BJ (cell line): ENCODE measurements at regions not wholly inside any gene's neighbourhood (a gene's known extent, or its start where the extent isn't known, plus 50 kb on each side); places are given as distances from the start of the nearest gene placed in this dataset.

Experiments used
- CTCF ChIA-PET: fragments of 350-600 bp; formaldehyde crosslinking; extraction: SDS; loops from one replicate; lab custom pipeline; 2021; ENCODE audit warnings: antibody characterized with exemption, inconsistent platforms; lab: Yijun Ruan, JAX
- POLR2A ChIA-PET: fragments of 300-600 bp; sonication (Branson Sonifier 250); formaldehyde crosslinking; extraction: SDS; loops from one replicate; lab custom pipeline; 2021; ENCODE audit warnings: antibody characterized with exemption; lab: Charles Lee
- DNase-seq: peaks from one replicate; pipeline ENCODE4 v3.0.0-alpha.2; 2011; ENCODE audit warnings: low read depth
- H3K27me3 ChIP-seq: 2 replicates; pipeline ENCODE4 v1.6.0; 2011; ENCODE audit warnings: low read length; ENCODE audit not compliant: control insufficient read depth, insufficient read depth
- H3K36me3 ChIP-seq: 2 replicates; pipeline ENCODE4 v1.5.1; 2011; ENCODE audit warnings: low read length; ENCODE audit not compliant: control insufficient read depth, insufficient read depth
- H3K4me3 ChIP-seq: 2 replicates; pipeline ENCODE4 v1.5.1; 2011; ENCODE audit warnings: low read depth, mild to moderate bottlenecking, control low read depth, low read length
- TF ChIP-seq, protein P1 (sequence below): IDR thresholded peaks from 2 replicates; pipeline ENCODE4 v1.5.1; 2011; ENCODE audit warnings: low read depth, mild to moderate bottlenecking, control low read depth, inconsistent platforms, low read length, moderate library complexity; ENCODE audit not compliant: insufficient read depth

DNA sequence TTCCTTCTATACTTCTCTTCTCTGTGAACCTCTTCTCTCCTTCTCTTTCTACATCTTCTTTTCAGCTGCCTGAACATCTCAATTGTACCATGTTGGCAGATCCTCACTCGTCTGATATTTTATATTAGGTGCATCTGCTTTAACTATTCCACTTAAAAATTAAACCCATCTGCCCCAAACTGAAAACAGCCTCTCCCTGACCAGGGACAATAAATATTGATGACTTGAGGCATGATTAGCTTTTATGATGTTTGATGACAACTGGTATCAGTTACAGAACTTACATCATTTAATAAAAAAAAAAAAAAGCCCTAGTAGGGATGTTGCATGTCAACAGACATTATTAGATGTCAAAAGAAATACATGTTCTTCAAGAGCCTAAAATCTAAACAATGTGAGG, 79.8 kb upstream of the HABP2 start:
- Histone ChIP-seq H3K36me3 (no peaks in the 10 kb centered on the region), H3K4me3 (no peak overlapping the region), H3K27me3 (0 out of 2 replicates have a peak, but pooled peaks cover 2% of the 10 kb centered on the region)
- CTCF ChIA-PET = interaction anchor here (0.6 to 4.0 kb wide), 5 partner anchors 9 to 1041 kb away, joined by 3 to 22 read pairs (median 3); no protein-coding TSS in a partner anchor
- no peak for DNase-seq
- TF ChIP-seq, protein P1, sequence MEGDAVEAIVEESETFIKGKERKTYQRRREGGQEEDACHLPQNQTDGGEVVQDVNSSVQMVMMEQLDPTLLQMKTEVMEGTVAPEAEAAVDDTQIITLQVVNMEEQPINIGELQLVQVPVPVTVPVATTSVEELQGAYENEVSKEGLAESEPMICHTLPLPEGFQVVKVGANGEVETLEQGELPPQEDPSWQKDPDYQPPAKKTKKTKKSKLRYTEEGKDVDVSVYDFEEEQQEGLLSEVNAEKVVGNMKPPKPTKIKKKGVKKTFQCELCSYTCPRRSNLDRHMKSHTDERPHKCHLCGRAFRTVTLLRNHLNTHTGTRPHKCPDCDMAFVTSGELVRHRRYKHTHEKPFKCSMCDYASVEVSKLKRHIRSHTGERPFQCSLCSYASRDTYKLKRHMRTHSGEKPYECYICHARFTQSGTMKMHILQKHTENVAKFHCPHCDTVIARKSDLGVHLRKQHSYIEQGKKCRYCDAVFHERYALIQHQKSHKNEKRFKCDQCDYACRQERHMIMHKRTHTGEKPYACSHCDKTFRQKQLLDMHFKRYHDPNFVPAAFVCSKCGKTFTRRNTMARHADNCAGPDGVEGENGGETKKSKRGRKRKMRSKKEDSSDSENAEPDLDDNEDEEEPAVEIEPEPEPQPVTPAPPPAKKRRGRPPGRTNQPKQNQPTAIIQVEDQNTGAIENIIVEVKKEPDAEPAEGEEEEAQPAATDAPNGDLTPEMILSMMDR = no peak
- POLR2A ChIA-PET = no interaction called here

DNA sequence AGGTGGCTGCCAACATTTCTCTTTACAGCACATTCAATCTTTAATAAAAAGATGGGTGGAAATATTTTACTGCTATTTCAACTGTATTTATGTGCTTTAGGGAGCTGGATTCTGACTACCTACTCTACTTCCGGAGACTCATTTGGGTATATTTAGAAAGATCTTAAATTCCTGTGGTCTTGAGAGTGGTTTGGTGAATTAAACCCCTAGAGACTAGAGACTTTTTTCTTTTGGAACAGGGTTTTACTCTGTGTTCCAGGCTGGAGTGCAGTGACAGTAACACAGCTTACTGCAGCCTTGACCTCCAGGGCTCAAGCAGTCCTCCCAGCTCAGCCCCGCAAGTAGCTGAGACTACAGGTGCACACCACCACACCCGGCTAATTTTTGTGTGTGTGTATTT, 79.0 kb upstream of the HABP2 start:
- DNase-seq = peak; percentile 66
- Histone ChIP-seq H3K27me3 (0 out of 2 replicates have a peak, but pooled peaks cover 2% of the 10 kb centered on the region), H3K36me3 (no peaks in the 10 kb centered on the region), H3K4me3 (no peak overlapping the region)
- CTCF ChIA-PET = interaction anchor here (0.7 to 4.0 kb wide), 7 partner anchors 10 to 516 kb away, joined by 3 to 22 read pairs (median 4); no protein-coding TSS in a partner anchor
- TF ChIP-seq, protein P1 = no peak
- POLR2A ChIA-PET = interaction anchor here (0.6 kb wide), 2 partner anchors 15 to 37 kb away, joined by 4 to 5 read pairs; no protein-coding TSS in a partner anchor

DNA sequence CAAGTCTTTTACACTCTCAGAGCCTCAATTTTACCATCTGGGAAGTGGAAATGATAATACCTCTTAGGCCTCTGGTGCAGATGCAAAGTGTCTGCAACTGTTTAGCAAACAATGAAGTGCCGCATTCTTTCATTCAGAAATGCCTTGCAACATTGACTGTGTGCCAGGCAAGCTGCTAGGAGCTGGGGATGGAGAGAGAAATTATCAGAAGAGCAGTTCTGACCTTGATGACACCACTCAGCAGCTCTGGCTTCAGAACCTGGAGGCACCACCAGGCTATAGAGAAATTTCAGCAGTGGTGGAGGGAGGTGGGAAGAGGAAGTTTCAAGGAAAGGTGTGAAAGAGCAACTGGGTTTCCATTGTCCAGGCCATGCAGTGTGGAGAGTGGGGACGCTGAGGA, 78.1 kb upstream of the HABP2 start:
- ChIA-PET POLR2A (interaction anchor here (0.5 to 1.1 kb wide), 2 partner anchors 17 to 46 kb away, joined by 3 to 6 read pairs; no protein-coding TSS in a partner anchor), CTCF (interaction anchor here (0.8 to 4.0 kb wide), 6 partner anchors 20 to 89 kb away, joined by 3 to 22 read pairs (median 6); no protein-coding TSS in a partner anchor)
- Histone ChIP-seq H3K36me3 (no peaks in the 10 kb centered on the region), H3K27me3 (0 out of 2 replicates have a peak, but pooled peaks cover 2% of the 10 kb centered on the region), H3K4me3 (no peak overlapping the region)
- no peak for DNase-seq
- TF ChIP-seq, protein P1 = no peak

DNA sequence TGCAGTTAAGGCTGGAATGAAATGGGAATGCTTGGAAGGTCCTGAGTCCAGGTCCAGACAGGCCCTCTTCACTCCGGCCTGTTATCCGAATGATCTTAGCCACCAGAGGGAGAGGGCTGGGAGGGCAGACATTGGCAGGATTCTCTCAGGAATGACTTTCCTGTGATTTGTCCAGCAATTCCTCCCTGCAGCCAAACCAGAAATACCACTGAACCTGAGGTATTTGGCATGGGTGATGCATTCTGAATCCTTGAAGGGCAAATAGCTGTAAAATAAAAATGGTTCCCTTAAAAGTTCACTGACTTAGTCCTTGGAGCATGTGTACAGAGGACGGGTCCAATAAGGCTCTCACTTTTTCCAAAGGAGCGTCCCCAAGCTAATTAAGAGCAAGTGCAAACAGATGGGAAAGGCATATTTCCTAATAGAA, 77.5 kb upstream of the HABP2 start:
- ChIA-PET POLR2A (interaction anchor here (0.7 to 1.1 kb wide), 2 partner anchors 10 to 45 kb away, joined by 5 to 6 read pairs; no protein-coding TSS in a partner anchor), CTCF (interaction anchor here (2.1 to 4.0 kb wide), 4 partner anchors 21 to 90 kb away, joined by 6 to 22 read pairs (median 10); no protein-coding TSS in a partner anchor)
- DNase-seq = peak; percentile 98

DNA sequence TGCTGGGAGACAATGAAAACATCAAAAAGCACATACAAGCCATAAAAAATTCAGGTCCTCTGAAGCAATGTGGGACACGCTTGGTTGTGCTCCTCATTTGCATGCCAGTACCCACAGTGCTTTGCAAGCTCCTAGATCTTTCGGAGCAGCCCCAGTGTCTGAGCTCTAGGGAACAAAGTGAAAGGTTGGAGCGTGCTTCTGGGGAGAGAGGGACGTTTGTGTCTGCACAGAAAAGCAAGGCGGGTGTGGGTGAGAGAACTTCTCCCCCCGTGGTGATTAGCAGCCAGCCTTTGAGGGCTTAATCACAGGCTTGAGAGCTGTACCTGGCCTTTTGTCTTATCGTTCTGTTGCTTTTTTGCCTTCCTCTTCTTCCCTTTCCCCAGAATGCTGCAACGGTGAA, 76.7 kb upstream of the HABP2 start:
- CTCF ChIA-PET = interaction anchor here (1.3 to 4.0 kb wide), 3 partner anchors 22 to 45 kb away, joined by 3 to 22 read pairs (median 6); no protein-coding TSS in a partner anchor
- POLR2A ChIA-PET = interaction anchor here (0.7 to 1.1 kb wide), 2 partner anchors 9 to 45 kb away, joined by 5 to 6 read pairs; no protein-coding TSS in a partner anchor
- no peak overlapping the region for H3K4me3 ChIP-seq

More for the DNA sequence above, 77.5 kb upstream of the HABP2 start:
- Histone ChIP-seq H3K36me3 (no peaks in the 10 kb centered on the region), H3K4me3 (no peak overlapping the region), H3K27me3 (0 out of 2 replicates have a peak, but pooled peaks cover 2% of the 10 kb centered on the region)
- TF ChIP-seq, protein P1 = peak; percentile 64

More for the DNA sequence above, 76.7 kb upstream of the HABP2 start:
- no peaks in the 10 kb centered on the region; the same call in 1 of the 2 replicates for H3K27me3 ChIP-seq
- H3K36me3 ChIP-seq = no peaks in the 10 kb centered on the region
- DNase-seq = no peak
- TF ChIP-seq, protein P1 = no peak
